ENCODE measurements at regions not wholly inside any gene's neighbourhood (a gene's known extent, or its start where the extent isn't known, plus 50 kb on each side); places are given as distances from the start of the nearest gene placed in this dataset.
"Not testable (repeated sequence)": the region's sequence is repeated elsewhere in the genome, so short reads cannot be mapped to it uniquely, and the experiment has no call there.

DNA sequence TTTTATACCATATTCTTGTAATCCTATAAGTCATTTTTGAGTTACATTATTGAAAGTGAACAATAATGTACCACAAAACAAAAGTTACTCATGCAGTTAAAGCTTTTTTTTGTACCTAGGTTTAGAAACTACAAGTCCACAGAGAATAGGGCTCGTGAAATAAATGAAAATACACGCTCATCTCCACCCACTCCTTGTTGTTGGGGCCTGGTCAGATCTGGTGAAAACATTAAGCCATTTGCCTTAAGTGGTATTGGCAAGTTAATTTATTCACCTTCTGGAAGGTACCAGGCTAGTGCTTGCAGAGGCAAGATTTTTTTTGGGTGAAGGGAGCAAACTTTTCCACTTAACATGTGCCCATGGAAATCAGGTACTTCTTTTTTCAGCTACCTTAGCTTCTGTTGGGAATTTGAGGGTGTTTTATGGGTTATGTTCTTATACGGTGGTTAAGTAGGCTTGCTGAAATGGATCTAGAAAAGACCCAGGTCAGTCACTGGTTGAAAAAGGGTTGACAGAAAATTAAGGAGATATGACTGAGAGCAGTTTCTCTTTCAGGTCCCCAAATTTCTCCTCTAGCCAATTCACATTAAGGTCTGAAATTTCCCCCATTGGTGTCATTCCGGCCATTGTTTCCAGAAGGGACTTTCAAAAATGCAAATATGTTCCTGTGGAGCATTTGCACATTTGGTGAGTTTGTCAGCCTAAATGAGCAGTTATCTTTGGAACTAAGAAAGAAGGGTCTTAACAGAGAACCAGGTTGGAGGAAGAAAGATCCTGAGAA, 143.3 kb downstream of the KCNRG start:
- no peak for DNase-seq

DNA sequence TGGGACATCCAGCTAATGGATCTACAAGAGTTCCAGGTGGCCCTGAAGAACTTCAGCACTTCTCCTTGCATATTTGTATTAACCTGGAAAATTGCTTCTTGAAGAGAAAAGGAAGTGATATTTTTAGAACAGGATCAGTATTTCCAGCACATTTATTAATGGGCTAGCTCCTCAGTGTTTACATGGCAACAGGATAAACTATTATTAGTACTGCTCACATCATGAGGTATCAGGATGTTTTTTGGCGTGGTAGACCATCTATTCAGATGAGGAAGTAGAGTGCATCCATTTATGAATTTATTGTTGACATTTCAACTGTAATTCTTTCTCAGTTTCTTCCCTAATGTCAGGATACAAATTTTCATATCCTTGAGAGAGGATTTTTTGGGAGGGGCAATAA, 144.4 kb downstream of the KCNRG start:
- DNase-seq: no peak

DNA sequence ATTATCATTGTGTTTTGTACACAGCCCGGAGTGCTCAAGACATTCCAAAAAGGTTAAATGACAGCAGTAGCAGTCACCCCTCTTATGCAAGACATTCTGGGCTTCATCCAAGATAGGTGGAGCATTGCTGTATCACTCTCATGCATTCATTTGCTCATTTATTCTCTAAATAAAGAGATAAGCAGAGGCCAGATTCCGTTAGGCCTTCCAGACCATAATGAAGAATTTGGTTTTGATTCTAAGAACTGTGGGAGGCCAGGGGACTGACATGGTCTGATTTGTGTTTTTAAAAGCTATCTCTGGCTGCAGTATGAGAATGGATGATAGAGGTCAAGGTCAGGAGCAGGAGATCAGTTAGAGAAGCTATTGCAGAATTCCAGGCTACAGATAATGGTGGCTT, 145.8 kb downstream of the KCNRG start:
- no peak for DNase-seq

DNA sequence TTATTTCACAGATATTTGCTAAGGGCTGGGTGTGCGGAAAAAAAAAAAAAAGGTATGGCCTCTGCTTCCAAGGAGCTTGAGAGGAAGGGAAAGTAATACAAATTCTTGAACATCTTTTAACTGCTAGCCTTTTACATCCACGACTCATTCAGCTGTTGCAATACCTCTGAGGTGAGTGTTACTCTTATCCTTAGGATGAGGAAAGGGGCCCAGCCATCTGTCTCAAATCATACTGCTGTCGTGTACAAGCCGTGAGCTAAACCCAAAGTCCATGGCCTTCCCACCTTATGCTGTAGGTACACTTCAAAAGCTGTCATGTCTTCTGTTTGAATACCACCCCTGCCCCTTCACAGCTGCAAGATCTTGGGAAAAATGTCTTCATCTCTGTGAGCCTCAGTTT, 146.8 kb downstream of the KCNRG start:
- no peak for DNase-seq

DNA sequence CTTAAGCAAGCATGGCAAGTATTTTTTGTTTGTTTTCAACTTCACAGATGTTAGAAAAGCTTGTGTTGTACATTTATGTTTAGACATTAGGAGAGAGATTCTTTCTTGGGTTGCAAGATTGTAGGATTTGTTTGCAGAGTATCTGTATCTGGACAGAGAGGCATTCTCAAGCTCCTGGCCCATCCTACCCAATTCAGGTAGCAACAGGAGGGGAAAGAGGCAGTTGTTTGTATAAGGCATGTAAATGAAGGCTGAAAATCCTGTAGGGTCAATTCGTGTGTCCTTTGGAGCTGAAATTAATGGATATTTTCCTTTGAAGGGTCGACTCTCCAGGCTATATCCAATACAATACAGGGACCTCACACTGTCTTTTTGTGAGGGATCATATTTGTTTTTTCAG, 147.3 kb downstream of the KCNRG start:
- no peak for DNase-seq

DNA sequence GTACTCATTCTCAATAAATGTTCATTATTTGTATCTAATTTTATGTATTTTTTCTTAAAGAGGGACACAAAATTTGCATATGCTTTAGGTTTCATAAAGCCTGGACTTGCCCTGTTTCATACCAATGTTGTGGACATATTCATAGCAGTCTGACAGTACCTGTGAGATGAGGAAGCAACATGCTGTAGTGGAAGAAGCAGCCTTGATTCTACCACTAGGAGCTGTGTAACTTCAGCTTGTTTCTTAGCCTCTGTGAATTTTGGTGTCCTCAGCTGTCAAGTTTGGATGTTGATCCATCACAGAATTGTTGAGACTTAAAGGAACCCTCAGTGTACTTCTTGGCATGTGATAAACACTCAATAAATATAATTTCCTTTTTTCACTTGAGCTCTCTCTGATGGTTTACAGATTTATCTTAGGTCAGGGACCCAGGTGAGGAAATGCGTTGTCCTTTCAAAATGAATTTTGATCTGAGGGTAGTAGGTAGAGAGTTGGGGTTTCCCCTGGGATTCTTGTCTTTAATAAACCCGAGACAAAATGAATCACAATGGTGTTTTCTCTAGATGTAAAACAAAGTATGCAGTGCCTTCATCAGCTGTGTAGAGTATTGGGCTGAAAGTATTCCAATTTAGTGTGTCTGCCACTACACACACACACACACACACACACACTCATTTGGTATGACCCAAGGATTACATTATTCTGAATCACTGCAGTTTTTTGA, 152.1 kb downstream of the KCNRG start:
- DNase-seq: no peak

DNA sequence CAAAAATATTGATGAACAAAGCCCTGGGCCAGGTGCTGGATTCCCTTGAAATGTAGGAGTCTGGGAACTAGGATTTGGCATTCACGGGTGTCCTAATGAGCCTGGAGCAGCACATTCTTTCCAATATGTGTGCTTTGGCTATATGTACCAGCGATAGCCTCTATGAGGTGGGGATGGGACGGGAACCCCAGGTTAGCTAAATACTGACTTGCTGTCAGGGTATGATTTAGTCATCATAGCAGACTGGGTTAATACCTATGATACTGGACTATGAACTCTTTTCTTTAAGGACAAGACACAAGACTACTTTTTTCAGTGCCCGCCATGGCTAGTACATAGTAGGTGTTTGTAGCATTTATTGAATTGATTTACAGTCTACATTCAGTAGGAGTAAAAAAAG, 152.7 kb downstream of the KCNRG start:
- no peak for DNase-seq

DNA sequence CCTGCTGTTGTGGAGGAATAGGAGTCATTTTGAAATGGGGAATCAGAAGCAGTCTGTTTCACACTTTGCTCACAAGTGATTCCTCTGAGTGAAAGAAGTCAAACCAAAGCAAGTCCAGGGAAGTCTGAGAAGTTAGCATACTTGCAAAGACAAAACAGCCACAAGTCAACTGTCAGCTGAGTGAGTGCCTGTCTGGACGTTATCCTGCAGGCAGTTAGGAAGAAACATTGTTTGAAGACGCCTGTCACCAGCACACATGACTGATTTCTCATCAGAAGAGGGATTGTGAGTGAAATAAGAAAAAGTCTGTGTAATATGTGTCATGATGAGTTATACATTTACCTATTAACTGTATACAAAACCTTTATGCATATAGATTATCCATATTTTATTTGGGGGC, 153.5 kb downstream of the KCNRG start:
- DNase-seq: no peak

DNA sequence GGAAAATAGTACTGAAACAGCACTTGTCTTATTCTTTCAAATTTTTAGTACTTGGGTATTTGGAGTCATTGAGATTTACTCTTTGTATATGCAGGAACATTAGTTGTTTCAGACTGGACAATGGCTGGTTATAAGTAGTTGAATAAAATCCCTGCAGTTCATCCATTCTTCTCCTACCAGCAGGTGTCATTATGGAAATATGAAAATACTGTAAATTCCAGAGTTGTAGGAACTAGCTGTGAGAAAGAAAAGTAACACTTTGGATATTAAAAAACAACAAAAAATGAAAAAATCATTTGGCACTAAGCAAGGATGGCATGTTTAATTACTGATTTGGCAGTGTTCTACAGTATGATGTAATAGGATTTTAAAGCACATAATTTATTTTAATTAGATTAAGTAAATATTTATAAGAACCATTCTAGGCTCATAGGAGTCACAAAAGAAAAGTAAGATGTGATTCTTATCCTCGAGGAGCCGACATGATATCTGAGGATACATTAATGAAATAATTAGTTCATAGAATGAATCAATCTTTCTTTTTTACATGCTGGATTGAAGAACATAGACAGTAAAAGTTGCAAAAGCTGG, 155.3 kb downstream of the KCNRG start:
- DNase-seq: no peak

DNA sequence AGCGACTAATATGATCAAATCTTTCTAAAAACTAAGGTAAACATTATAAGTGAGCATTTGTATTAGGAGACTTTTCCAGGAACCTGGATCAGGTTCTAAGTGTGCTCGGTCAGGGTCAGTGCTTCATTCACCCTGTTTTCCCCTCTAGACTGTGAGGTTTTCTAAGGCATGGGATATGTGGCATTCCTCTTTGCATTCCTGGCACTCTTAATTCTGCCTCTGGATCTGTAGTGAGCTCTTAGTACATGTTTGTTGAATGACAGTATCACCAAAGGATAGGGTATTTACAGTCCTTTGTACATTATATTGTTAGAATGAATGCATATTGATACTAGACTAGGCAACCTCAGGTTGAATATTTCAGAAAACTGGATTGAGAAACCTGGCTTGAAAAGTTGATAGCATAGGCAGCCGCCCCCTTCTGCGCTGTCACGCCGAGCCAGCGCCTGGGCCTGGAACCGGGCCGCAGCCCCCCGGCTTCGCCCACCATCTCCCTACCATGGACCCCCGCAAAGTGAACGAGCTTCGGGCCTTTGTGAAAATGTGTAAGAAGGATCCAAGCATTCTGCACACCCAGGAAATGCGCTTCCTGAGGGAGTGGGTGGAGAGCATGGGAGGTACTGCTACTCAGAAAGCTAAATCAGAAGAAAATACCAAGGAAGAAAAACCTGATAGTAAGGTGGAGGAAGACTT, 156.5 kb downstream of the KCNRG start:
- DNase-seq: no peak

DNA sequence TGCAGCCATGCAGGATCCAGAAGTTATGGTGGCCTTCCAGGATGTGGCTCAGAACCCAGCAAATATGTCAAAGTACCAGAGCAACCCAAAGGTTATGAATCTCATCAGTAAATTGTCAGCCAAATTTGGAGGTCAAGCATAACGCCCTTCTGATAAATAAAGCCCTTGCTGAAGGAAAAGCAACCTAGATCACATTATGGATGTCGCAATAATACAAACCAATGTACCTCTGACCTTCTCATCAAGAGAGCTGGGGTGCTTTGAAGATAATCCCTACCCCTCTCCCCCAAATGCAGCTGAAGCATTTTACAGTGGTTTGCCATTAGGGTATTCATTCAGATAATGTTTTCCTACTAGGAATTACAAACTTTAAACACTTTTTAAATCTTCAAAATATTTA, 157.8 kb downstream of the KCNRG start:
- DNase-seq: not testable (repeated sequence)

DNA sequence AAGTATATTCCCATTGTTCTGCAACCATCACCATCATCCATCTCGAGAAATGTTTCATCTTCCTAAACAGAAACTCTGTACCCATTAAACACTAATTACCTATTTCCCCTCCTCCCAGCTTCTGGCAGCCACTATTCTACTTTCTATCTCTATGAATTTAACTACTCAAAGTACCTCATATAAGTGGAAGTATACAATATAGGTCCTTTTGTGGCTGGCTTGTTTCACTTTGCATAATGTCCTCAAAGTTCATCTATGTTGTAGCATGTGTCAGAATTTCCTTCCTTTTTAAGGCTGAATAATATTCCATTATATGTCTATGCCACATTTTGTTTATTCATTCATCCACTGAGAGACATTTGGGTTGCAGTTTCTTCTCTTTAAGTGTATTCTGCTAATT, 159.4 kb downstream of the KCNRG start:
- no peak for DNase-seq

DNA sequence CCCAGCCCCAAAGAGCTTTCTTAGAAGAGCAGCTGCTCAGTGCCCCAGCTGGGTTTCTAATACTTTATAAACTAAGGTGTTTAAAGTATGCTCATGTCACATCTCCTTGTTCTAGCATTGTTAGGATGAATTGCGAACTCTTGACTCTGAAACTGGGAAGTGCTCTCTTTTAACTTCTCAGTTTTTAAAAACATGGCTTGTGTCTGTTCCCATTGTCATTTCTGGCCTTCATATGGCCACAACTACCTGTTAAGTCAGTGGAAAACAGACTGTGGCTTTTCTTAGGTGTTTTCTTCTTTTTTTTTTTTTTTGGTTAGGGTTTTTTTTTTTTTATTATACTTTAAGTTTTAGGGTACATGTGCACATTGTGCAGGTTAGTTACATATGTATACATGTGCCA, 164.7 kb downstream of the KCNRG start:
- no peak for DNase-seq

DNA sequence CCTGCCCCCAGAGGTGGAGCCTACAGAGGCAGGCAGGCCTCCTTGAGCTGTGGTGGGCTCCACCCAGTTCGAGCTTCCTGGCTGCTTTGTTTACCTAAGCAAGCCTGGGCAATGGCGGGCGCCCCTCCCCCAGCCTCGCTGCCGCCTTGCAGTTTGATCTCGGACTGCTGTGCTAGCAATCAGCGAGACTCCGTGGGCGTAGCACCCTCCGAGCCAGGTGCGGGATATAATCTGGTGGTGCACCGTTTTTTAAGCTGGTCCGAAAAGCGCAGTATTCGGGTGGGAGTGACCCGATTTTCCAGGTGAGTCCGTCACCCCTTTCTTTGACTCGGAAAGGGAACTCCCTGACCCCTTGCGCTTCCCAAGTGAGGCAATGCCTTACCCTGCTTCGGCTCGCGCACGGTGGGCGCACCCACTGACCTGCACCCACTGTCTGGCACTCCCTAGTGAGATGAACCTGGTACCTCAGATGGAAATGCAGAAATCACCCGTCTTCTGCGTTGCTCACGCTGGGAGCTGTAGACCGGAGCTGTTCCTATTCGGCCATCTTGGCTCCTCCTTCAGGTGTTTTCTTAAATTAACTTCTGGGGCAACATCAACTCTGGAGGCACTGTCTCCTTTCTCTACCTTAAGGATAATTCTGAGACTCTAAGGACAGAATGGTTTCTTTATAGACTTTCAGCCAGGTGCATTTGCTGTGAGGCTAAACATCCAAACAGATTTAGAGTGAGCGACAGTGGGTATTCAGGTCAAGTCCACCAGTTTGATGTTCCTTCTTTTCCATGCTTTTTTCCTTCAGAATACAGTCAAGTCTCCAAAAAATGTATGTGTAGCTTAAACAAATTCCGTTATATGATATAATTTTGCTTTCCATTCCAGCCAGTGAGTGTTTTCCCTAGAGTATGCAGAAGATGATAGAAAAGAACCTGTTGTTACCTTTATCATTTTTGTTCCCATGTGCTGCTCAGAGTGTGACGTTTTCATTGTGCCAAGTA, 170.8 kb downstream of the KCNRG start:
- DNase-seq: not testable (repeated sequence)

DNA sequence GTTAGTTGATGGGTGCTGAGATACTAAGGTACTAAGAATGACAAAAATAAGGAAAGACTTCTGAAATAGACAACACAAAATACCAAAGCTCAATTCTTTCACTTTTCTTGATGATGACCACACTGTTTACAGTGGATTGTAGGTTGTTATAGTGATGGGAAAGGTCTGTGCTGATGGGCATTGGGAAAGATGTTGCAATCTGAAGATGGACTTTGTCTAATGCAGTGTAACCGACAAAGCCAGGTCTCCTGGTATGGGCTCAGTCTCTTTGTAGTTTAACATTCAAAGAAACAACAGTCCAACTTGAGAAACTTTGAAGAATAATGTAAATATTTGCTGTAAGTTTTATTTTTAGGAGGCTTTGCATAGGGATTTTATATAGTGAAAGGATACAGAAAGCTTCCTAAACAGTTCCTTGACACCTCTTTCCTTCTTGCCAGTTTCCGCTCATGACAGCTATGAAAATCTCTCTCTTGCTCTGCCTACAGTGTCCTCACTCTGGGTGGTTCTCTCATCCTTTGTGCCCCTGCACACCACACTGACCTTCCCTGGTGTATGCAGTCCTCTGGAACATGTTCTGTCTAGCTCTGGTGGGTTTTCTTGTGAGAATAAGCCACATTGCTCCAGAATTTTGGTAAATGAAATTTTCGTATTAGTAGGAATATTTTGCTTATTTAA, 172.2 kb downstream of the KCNRG start:
- no peak for DNase-seq

DNA sequence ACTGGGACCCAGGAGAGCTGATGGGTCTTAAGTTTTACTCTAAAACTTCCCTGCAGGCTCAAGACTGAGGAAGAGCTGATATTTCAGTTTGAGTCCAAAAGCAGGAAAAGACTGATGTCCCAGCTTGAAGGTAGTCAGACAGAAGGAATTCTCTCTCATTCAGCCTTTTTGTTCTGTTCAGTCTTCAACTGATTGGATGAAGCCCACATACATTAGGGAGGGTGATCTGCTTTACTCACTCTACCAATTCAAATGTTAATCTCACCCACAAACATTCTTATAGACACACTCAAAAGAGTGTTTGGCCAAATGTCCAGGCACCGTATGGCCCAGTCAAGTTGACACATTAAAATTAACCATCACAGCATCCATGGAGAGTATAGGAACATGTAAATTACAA, 173.5 kb downstream of the KCNRG start:
- no peak for DNase-seq

DNA sequence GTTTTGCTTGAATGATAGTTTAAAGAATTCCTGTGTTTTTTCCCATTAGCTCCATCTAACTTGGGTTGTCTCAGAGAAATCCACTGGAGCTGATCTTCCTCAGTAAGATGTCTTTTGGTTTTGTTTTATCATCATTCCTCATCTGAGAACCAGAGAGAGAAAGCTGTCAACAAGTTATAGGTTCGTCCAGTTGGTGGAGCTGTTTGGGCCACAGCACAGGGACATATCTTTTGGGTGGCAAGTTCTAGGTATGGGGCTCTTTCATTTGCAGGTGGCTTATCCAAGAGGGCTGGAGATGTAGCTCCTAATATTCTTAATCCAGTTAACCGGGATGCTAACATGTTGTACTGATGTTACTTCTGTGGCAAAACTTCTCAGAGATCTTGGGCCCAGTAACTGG, 174.2 kb downstream of the KCNRG start:
- no peak for DNase-seq

DNA sequence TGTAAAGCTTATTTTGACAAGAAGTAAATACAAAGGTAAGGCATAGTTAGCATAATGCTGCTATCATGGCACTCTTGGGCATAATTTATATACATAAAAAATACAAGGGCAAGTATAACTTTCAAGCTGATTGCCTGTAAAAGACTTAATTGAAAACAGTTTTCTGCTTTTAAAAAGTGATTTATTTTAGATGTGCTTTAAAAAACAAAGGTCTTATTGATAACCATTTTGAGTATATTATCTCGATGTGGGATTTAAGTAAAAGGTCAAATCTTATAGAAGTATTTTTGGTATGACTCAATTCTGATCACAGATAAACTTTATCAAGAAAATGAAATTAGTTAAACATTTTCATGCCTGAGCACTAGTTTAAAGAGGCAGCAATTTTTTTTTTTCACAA, 175.8 kb downstream of the KCNRG start:
- no peak for DNase-seq

DNA sequence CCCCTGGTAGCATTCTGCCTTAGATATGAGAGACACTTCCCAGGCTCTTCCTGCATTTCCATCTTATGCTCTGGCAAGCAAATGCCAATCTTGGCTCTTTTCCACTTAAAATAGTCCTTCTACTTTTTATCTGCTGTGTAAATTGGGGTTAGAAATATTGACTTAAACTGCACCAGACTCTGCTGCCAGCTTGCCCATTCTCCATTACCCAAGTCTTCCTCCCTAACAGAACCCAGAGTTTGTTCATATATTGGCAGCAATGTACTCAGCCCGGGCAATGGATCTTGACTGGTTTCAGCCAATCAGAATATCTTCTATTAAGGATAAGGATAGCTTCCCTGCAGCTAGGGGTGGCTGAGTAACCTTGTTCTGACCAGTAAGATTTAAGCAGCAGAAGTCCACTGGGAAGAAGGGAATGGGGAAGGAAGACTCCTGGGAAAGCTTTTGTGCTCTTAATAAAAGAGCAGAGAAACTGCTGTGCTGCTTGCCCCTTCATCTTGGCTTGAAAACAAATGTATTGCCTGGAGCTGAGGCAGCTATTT, 177.1 kb downstream of the KCNRG start:
- no peak for DNase-seq

DNA sequence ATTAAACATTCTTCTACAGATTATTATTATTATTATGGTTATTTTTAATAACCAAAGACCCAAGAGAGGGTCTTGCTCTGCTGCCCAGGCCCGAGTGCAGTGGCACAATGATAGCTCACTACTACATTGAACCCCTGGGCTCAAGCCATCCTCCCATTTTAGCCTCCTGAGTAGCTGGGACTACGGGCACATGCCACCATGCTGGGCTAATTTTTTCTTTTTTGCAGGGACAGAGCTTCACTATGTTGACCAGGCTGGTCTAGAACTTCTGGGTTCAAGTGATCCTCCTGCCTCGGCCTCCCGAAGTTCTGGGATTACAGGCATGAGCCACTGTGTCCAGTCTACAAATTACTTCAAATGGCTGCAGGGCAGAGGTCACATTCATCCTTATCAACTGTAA, 179.8 kb downstream of the KCNRG start:
- DNase-seq: no peak

DNA sequence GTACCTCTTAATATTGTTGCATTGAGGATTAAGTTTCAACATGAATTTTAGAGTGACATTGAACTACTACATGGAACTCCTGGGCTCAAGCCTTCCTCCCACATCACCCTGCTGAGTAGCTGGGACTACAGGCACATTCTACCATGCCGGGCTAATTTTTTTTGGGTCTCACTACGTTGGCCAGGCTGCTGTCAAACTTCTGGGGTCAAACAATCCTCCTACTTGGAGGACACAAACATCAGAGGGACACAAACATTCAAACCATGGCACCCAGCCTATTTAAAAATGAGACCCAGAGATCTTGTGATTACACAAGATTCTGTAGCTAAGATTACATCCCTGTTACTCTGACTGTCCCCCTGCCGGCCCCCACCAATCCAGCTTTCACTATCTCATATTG, 180.9 kb downstream of the KCNRG start:
- DNase-seq: no peak

DNA sequence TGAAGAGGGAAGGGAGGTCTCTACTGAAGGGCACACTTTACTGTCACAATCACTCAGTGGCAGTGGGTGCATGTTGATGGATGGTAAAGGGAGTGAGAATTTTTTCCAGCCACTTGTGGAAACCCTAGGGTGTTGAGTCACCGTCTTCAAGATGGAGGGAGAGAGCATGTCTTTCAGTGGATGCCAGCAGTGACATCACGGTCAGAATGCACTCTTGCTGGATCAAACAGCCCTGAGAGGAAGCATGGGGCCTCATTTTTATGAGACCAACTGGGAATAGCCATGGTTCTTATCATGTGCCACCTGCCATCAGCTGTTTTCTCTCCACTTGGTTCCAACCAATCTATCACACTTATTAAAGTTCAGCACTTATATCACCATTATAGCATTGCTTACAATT, 182.5 kb downstream of the KCNRG start:
- no peak for DNase-seq

Measured in NCI-H1417 treated with DMSO at 0.1 percent for 48 hours (cell line).